Colonic mucosa (tissue), 4 donors: ENCODE measurements at regions not wholly inside any gene's neighbourhood (a gene's known extent, or its start where the extent isn't known, plus 50 kb on each side); places are given as distances from the start of the nearest gene placed in this dataset.

ENCODE experiments used
- DNase-seq: peaks from one replicate; pipeline ENCODE4 v3.0.0-alpha.2; 2020
- H3K27ac ChIP-seq: fragments of 200-600 bp; one replicate; pipeline ENCODE4 v1.8.0; 2021
- H3K27me3 ChIP-seq: fragments of 200-600 bp; one replicate; pipeline ENCODE4 v1.8.0; 2021
- H3K36me3 ChIP-seq: fragments of 200-600 bp; one replicate; pipeline ENCODE4 v1.8.0; 2021
- H3K4me1 ChIP-seq: fragments of 200-600 bp; one replicate; pipeline ENCODE4 v1.8.0; 2021; ENCODE audit warnings: mild to moderate bottlenecking
- H3K4me3 ChIP-seq: fragments of 200-600 bp; one replicate; pipeline ENCODE4 v1.8.0; 2021
- H3K9ac ChIP-seq, 2 donors: one replicate each; pipeline ENCODE4 v1.7.0; 2013; ENCODE audit warnings: control low read depth in 2 of 2, low read depth in 2 of 2, low read length in 2 of 2
- H3K9me3 ChIP-seq: fragments of 200-600 bp; one replicate; pipeline ENCODE4 v1.8.0; 2021
- CTCF ChIP-seq: fragments of 200-600 bp; IDR thresholded peaks from one replicate; pipeline ENCODE4 v1.8.0; 2022; ENCODE audit warnings: antibody characterized with exemption, mild to moderate bottlenecking
- intact Hi-C: fragments of 100-400 bp; cut with DNase I; formaldehyde crosslinking; loops from one replicate; pipeline ENCODE4 v1.14.1; 2022
- donor health status: healthy.
- donor health status: DM: no; HTN: no; CAD: no.
- donor health status: DM: no; HTN: no; CAD: no.

- Histone ChIP-seq H3K4me3 (no peak overlapping the region), H3K36me3 (no peaks in the 10 kb centered on the region), H3K27me3 (no peaks in the 10 kb centered on the region), H3K27ac (no peak overlapping the region), H3K9ac (peak overlapping the region in 1 of 2 donors; percentile 23), H3K4me1 (no peaks in the 10 kb centered on the region), H3K9me3 (no peaks in the 10 kb centered on the region)
- no peak for DNase-seq
- intact Hi-C loops: no loop called here
- no peak for TF ChIP-seq CTCF
Measured at GRCh38 chr9:95754533-95755420, 120.7 kb upstream of the ERCC6L2 start.

GRCh38 chr9:95753762-95754465 is 121.6 kb upstream of the ERCC6L2 start:
- intact Hi-C loops: no loop called here
- Histone ChIP-seq H3K27ac (no peak overlapping the region), H3K9ac (peak overlapping the region in 1 of 2 donors; percentile 23), H3K9me3 (no peaks in the 10 kb centered on the region), H3K4me3 (no peak overlapping the region), H3K36me3 (no peaks in the 10 kb centered on the region), H3K4me1 (no peaks in the 10 kb centered on the region), H3K27me3 (no peaks in the 10 kb centered on the region)
- TF ChIP-seq CTCF: no peak
- DNase-seq: no peak

- H3K9me3 ChIP-seq: no peaks in the 10 kb centered on the region
- no peaks in the 10 kb centered on the region for H3K27me3 ChIP-seq
- H3K36me3 ChIP-seq: no peaks in the 10 kb centered on the region
- no peak for DNase-seq
- H3K4me3 ChIP-seq: no peak overlapping the region
- no peak overlapping the region for H3K27ac ChIP-seq
- no peak overlapping the region for H3K9ac ChIP-seq
- no peak for TF ChIP-seq CTCF
- no peaks in the 10 kb centered on the region for H3K4me1 ChIP-seq
- intact Hi-C loops: no loop called here
Measured at GRCh38 chr9:95752129-95752731, 123.3 kb upstream of the ERCC6L2 start.

- H3K9ac ChIP-seq: no peak overlapping the region
- intact Hi-C loops: no loop called here
- no peak for DNase-seq
- no peak overlapping the region for H3K27ac ChIP-seq
- H3K9me3 ChIP-seq: no peaks in the 10 kb centered on the region
- H3K4me3 ChIP-seq: no peak overlapping the region
- no peaks in the 10 kb centered on the region for H3K27me3 ChIP-seq
- TF ChIP-seq CTCF: no peak
- no peaks in the 10 kb centered on the region for H3K36me3 ChIP-seq
- no peaks in the 10 kb centered on the region for H3K4me1 ChIP-seq
Measured at GRCh38 chr9:95751520-95751790, 124.0 kb upstream of the ERCC6L2 start.

- intact Hi-C loops: no loop called here
- Histone ChIP-seq H3K27ac (no peak overlapping the region), H3K9ac (no peak overlapping the region)
Measured at GRCh38 chr9:95750725-95751519, 124.6 kb upstream of the ERCC6L2 start.

More at GRCh38 chr9:95750725-95751519, 124.6 kb upstream of the ERCC6L2 start:
- no peaks in the 10 kb centered on the region for H3K36me3 ChIP-seq
- no peaks in the 10 kb centered on the region for H3K27me3 ChIP-seq
- H3K4me3 ChIP-seq: no peak overlapping the region
- no peak for DNase-seq
- TF ChIP-seq CTCF: no peak
- H3K9me3 ChIP-seq: no peaks in the 10 kb centered on the region
- H3K4me1 ChIP-seq: no peaks in the 10 kb centered on the region
